Mesenchymal stem cell (in vitro differentiated cells and primary cell): ENCODE measurements at regions not wholly inside any gene's neighbourhood (a gene's known extent, or its start where the extent isn't known, plus 50 kb on each side); places are given as distances from the start of the nearest gene placed in this dataset.

Source experiments
- DNase-seq: peaks from one replicate; pipeline ENCODE4 v3.0.0-alpha.2; 2013
- H2AFZ ChIP-seq: one replicate; pipeline ENCODE4 v1.6.1; 2013; ENCODE audit warnings: low read depth, mild to moderate bottlenecking, control low read depth, inconsistent platforms, low read length, moderate library complexity
- H2AK5ac ChIP-seq: 2 replicates; pipeline ENCODE4 v1.6.1; 2013; ENCODE audit warnings: low read length, moderate library complexity, mild to moderate bottlenecking, inconsistent platforms; ENCODE audit not compliant: severe bottlenecking
- H2BK120ac ChIP-seq: one replicate; pipeline ENCODE4 v1.6.1; 2013; ENCODE audit warnings: low read depth, mild to moderate bottlenecking, inconsistent platforms, low read length, moderate library complexity
- H2BK12ac ChIP-seq, 2 experiments: one replicate each; pipeline ENCODE4 v1.6.1; 2013; ENCODE audit warnings: inconsistent platforms in 2 of 2, low read length in 2 of 2, mild to moderate bottlenecking in 2 of 2, moderate library complexity in 2 of 2, control low read depth in 1 of 2
- H2BK15ac ChIP-seq: one replicate; pipeline ENCODE4 v1.6.1; 2013; ENCODE audit warnings: mild to moderate bottlenecking, low read depth, inconsistent platforms; ENCODE audit not compliant: poor library complexity, severe bottlenecking
- H2BK5ac ChIP-seq: 2 replicates; pipeline ENCODE4 v1.6.1; 2013; ENCODE audit warnings: low read depth, mild to moderate bottlenecking, low read length, control low read depth, inconsistent platforms; ENCODE audit not compliant: poor library complexity, severe bottlenecking
- H3K14ac ChIP-seq, 2 experiments: one replicate each; pipeline ENCODE4 v1.6.1; 2013; ENCODE audit warnings: inconsistent platforms in 2 of 2, low read length in 2 of 2, control low read depth in 1 of 2, mild to moderate bottlenecking in 1 of 2, moderate library complexity in 1 of 2
- H3K18ac ChIP-seq, 2 experiments: one replicate each; pipeline ENCODE4 v1.6.1; 2013; ENCODE audit warnings: inconsistent platforms in 2 of 2, low read length in 2 of 2, control low read depth in 1 of 2, low read depth in 1 of 2, mild to moderate bottlenecking in 1 of 2
- H3K23ac ChIP-seq, 2 experiments: one replicate each; pipeline ENCODE4 v1.6.1; 2013; ENCODE audit warnings: inconsistent platforms in 2 of 2, low read length in 2 of 2, mild to moderate bottlenecking in 2 of 2, moderate library complexity in 2 of 2, control low read depth in 1 of 2
- H3K27ac ChIP-seq: 2 replicates; pipeline ENCODE4 v1.5.1; 2013; ENCODE audit warnings: mild to moderate bottlenecking, moderate library complexity, low read length, control low read depth, inconsistent platforms; ENCODE audit not compliant: poor library complexity, severe bottlenecking
- H3K27me3 ChIP-seq, 2 experiments: 2 replicates each; pipeline versions ENCODE4 v1.6.1 to v1.7.0; 2013; ENCODE audit warnings: low read length in 2 of 2, mild to moderate bottlenecking in 2 of 2, moderate library complexity in 2 of 2, control low read depth in 1 of 2, inconsistent platforms in 1 of 2; ENCODE audit not compliant: control insufficient read depth in 1 of 2, insufficient read depth in 1 of 2
- H3K36me3 ChIP-seq, 2 experiments: 2 replicates each; pipeline versions ENCODE4 v1.6.1 to v1.7.0; 2013; ENCODE audit warnings: low read length in 2 of 2, control low read depth in 1 of 2, inconsistent platforms in 1 of 2, low read depth in 1 of 2, mild to moderate bottlenecking in 1 of 2; ENCODE audit not compliant: insufficient read depth in 2 of 2, control insufficient read depth in 1 of 2
- H3K4ac ChIP-seq, 2 experiments: one replicate each; pipeline ENCODE4 v1.6.1; 2013; ENCODE audit warnings: inconsistent platforms in 2 of 2, low read length in 2 of 2, mild to moderate bottlenecking in 2 of 2, moderate library complexity in 2 of 2, control low read depth in 1 of 2, low read depth in 1 of 2
- H3K4me1 ChIP-seq: 2 replicates; pipeline ENCODE4 v1.6.1; 2013; ENCODE audit warnings: low read depth, low read length, control low read depth; ENCODE audit not compliant: control insufficient read depth, insufficient read depth
- H3K4me2 ChIP-seq: 2 replicates; pipeline ENCODE4 v1.6.1; 2013; ENCODE audit warnings: low read length, mild to moderate bottlenecking, inconsistent platforms; ENCODE audit not compliant: poor library complexity, severe bottlenecking
- H3K4me3 ChIP-seq, 2 experiments: 2 replicates each; pipeline versions ENCODE4 v1.5.1 to v1.7.0; 2013; ENCODE audit warnings: low read length in 2 of 2, mild to moderate bottlenecking in 2 of 2, control low read depth in 1 of 2, low read depth in 1 of 2; ENCODE audit not compliant: insufficient read depth in 1 of 2
- H3K79me1 ChIP-seq: replicated peaks from 2 replicates; pipeline ENCODE4 v1.6.1; 2013; ENCODE audit warnings: mild to moderate bottlenecking, control low read depth, low read length, inconsistent platforms; ENCODE audit not compliant: poor library complexity, severe bottlenecking
- H3K9ac ChIP-seq: 2 replicates; pipeline ENCODE4 v1.7.0; 2013; ENCODE audit warnings: mild to moderate bottlenecking, low read length, moderate library complexity
- H3K9me3 ChIP-seq: 2 replicates; pipeline ENCODE4 v1.7.0; 2013; ENCODE audit warnings: mild to moderate bottlenecking, low read length; ENCODE audit not compliant: control insufficient read depth
- H4K8ac ChIP-seq: one replicate; pipeline ENCODE4 v1.6.1; 2013; ENCODE audit warnings: inconsistent platforms, mild to moderate bottlenecking, low read length, moderate library complexity
- H4K91ac ChIP-seq: one replicate; pipeline ENCODE4 v1.6.1; 2013; ENCODE audit warnings: mild to moderate bottlenecking, low read length, inconsistent platforms
- WGBS: methylation state at CpG from one replicate; pipeline ENCODE4 v1.1.7; 2013; ENCODE audit warnings: mixed read lengths; 5-methylcytosine and 5-hydroxymethylcytosine counted together

DNA sequence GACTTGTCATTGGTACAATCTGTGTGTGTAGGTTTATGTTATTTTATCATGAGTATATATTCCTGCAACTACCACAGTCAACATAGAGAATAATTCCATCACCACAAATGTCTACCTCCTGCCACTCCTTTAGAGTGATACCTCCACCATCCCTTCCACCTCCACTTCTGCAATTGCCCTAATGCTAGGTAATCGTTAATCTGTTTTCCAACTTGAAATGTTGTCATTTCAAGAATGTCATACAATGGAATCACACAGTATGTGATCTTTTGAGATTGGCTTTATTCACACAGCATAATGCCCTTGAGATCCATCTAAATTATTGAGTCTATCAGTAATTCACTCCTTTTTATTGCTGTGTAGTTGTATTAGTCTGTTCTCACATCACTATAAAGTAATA lies 414.8 kb upstream of the C16orf82 start:
- no peak overlapping the region for H2AFZ ChIP-seq
- H3K4me3 ChIP-seq = no peak overlapping the region
- 75% methylated on average over 1 of the region's 1 CpG for WGBS

DNA sequence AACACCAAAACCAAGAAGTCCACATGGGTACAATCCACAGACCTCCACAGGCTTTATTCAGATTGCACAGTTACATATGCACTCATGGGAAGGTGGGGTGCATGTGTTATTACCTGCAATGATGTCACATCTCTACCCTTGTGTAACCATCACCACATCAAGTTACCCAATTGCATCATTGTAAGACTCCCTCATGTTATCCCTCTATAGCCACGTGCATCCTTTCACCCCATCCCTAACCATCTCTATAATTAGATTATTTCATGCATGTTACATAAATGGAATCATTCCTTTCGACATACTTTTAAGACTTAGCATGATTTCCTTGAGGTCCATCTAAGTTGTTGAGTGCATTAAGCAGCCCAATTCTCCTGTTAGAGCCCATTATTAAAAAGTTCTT lies 408.2 kb upstream of the C16orf82 start:
- Histone ChIP-seq H3K9ac (no peak overlapping the region), H3K79me1 (no peaks in the 10 kb centered on the region), H3K4me1 (no peaks in the 10 kb centered on the region), H3K4ac (no peak overlapping the region), H3K23ac (no peak overlapping the region), H4K8ac (no peak overlapping the region), H2BK5ac (no peak overlapping the region), H3K36me3 (no peaks in the 10 kb centered on the region), H2AFZ (no peak overlapping the region), H2BK15ac (no peak overlapping the region), H3K4me2 (no peak overlapping the region), H2BK120ac (no peak overlapping the region), H3K27me3 (no peaks in the 10 kb centered on the region), H3K9me3 (peaks cover 4% of the 10 kb centered on the region), H4K91ac (no peak overlapping the region), H3K14ac (no peak overlapping the region), H3K18ac (no peak overlapping the region), H3K27ac (no peak overlapping the region), H2BK12ac (no peak overlapping the region), H2AK5ac (no peak overlapping the region), H3K4me3 (no peak overlapping the region)
- 39% methylated on average over 2 of the region's 2 CpGs for WGBS
- DNase-seq = no peak

More for the DNA sequence above, 414.8 kb upstream of the C16orf82 start:
- no peaks in the 10 kb centered on the region for H3K27me3 ChIP-seq
- no peak overlapping the region for H2BK5ac ChIP-seq
- no peak overlapping the region for H3K9ac ChIP-seq
- no peak overlapping the region for H3K4ac ChIP-seq
- H3K14ac ChIP-seq = no peak overlapping the region
- H4K8ac ChIP-seq = no peak overlapping the region
- H3K36me3 ChIP-seq = no peaks in the 10 kb centered on the region
- no peak overlapping the region for H2BK12ac ChIP-seq
- H2BK15ac ChIP-seq = no peak overlapping the region
- no peak overlapping the region for H2AK5ac ChIP-seq
- H3K23ac ChIP-seq = no peak overlapping the region
- no peaks in the 10 kb centered on the region for H3K79me1 ChIP-seq
- no peak for DNase-seq
- no peak overlapping the region for H3K27ac ChIP-seq
- H3K4me2 ChIP-seq = no peak overlapping the region
- H2BK120ac ChIP-seq = no peak overlapping the region
- no peak overlapping the region for H3K18ac ChIP-seq
- no peaks in the 10 kb centered on the region for H3K4me1 ChIP-seq
- no peak overlapping the region for H4K91ac ChIP-seq
- peaks cover 1% of the 10 kb centered on the region for H3K9me3 ChIP-seq

DNA sequence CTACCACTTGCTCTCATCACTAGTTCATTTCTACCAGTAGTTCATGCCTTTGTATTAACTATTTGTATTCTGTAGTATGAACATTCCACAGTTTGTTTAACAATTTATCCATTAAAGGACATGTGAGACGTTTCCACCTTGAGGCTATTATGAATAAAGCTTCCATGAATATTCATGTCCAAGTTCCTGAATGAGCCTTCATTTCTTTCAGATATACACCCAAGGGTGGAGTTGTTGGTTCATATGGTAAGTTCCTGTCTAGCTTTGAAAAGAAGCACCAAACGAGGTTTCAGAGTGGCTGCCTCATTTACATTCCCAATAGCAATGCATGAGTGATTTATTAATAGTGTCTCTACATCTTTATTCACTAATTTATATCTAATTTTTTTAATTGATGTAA lies 407.8 kb upstream of the C16orf82 start:
- no peak overlapping the region for H3K4me2 ChIP-seq
- WGBS = no CpG with 5 or more reads among the region's 2 CpGs
- H3K23ac ChIP-seq = no peak overlapping the region
- no peaks in the 10 kb centered on the region for H3K36me3 ChIP-seq
- no peak overlapping the region for H2BK120ac ChIP-seq
- no peak overlapping the region for H3K18ac ChIP-seq
- no peak overlapping the region for H2BK12ac ChIP-seq
- H3K27ac ChIP-seq = no peak overlapping the region
- no peak overlapping the region for H2BK15ac ChIP-seq
- no peaks in the 10 kb centered on the region for H3K79me1 ChIP-seq
- no peak overlapping the region for H4K91ac ChIP-seq
- no peak overlapping the region for H3K9ac ChIP-seq
- H3K4me1 ChIP-seq = no peaks in the 10 kb centered on the region
- H2AK5ac ChIP-seq = no peak overlapping the region
- peaks cover 4% of the 10 kb centered on the region for H3K9me3 ChIP-seq
- no peaks in the 10 kb centered on the region for H3K27me3 ChIP-seq
- H3K4ac ChIP-seq = no peak overlapping the region
- no peak overlapping the region for H3K4me3 ChIP-seq
- no peak overlapping the region for H2BK5ac ChIP-seq
- no peak overlapping the region for H2AFZ ChIP-seq
- H4K8ac ChIP-seq = no peak overlapping the region
- no peak for DNase-seq
- no peak overlapping the region for H3K14ac ChIP-seq

DNA sequence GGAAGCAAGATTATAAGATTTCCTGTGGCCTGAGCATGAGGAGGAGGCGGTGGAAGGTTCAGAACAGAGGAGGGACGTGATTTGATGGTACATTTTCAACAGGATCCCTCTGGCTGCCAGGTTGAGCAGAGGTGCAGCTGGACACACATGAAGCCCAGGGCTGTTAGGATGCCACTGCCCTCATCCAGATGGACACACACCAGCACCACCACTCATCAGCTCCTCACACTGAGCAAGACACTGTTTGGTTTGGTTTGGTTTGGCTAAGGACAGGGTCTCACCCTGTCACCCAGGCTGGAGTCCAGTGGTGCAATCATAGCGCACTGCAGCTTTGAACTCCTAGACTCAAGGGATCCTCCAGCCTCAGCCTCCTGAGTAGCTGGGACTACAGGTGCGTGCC lies 402.6 kb upstream of the C16orf82 start:
- Histone ChIP-seq H3K27me3 (peaks cover 0 to 2% of the 10 kb centered on the region in 2 experiments), H2BK12ac (no peak overlapping the region), H3K18ac (no peak overlapping the region), H2BK15ac (no peak overlapping the region), H2AFZ (no peak overlapping the region), H3K4me1 (no peaks in the 10 kb centered on the region), H4K91ac (no peak overlapping the region), H3K4ac (no peak overlapping the region), H3K79me1 (no peaks in the 10 kb centered on the region), H2AK5ac (no peak overlapping the region), H3K36me3 (no peaks in the 10 kb centered on the region), H3K9ac (no peak overlapping the region), H2BK120ac (no peak overlapping the region), H4K8ac (no peak overlapping the region), H3K9me3 (no peaks in the 10 kb centered on the region), H3K27ac (no peak overlapping the region), H3K4me3 (no peak overlapping the region), H3K14ac (no peak overlapping the region), H3K23ac (no peak overlapping the region), H3K4me2 (no peak overlapping the region), H2BK5ac (no peak overlapping the region)
- WGBS = 81% methylated on average over 3 of the region's 4 CpGs
- DNase-seq = no peak
